GDM1 (cell line): ENCODE measurements at regions not wholly inside any gene's neighbourhood (a gene's known extent, or its start where the extent isn't known, plus 50 kb on each side); places are given as distances from the start of the nearest gene placed in this dataset.
"Not testable (repeated sequence)": the region's sequence is repeated elsewhere in the genome, so short reads cannot be mapped to it uniquely, and the experiment has no call there.

Source experiments
- DNase-seq: peaks from one replicate; lab custom pipeline; 2025; lab: John Stamatoyannopoulos, UW

GRCh38 chr12:90829044-90829443, 125.9 kb downstream of the CCER1 start:
- no peak for DNase-seq

GRCh38 chr12:90828621-90829020, 126.4 kb downstream of the CCER1 start:
- no peak for DNase-seq

- no peak for DNase-seq
Measured at GRCh38 chr12:90827567-90827966, 127.4 kb downstream of the CCER1 start.

GRCh38 chr12:90826036-90826435, 128.9 kb downstream of the CCER1 start:
- DNase-seq, result no peak

- no peak for DNase-seq
Measured at GRCh38 chr12:90823859-90824258, 131.1 kb downstream of the CCER1 start.

- no peak for DNase-seq
Measured at GRCh38 chr12:90819709-90820108, 135.3 kb downstream of the CCER1 start.

GRCh38 chr12:90816353-90817089, 138.5 kb downstream of the CCER1 start:
- no peak for DNase-seq

- no peak for DNase-seq
Measured at GRCh38 chr12:90809940-90810339, 145.0 kb downstream of the CCER1 start.

GRCh38 chr12:90808568-90808967, 146.4 kb downstream of the CCER1 start:
- no peak for DNase-seq

GRCh38 chr12:90802727-90803126, 152.2 kb downstream of the CCER1 start:
- DNase-seq, result no peak

- DNase-seq, result no peak
Measured at GRCh38 chr12:90801776-90802175, 153.2 kb downstream of the CCER1 start.

- DNase-seq, result no peak
Measured at GRCh38 chr12:90794212-90794611, 160.8 kb downstream of the CCER1 start.

- DNase-seq, result not testable (repeated sequence)
Measured at GRCh38 chr12:90792718-90793117, 162.3 kb downstream of the CCER1 start.

- no peak for DNase-seq
Measured at GRCh38 chr12:90791445-90791844, 163.5 kb downstream of the CCER1 start.

GRCh38 chr12:90790747-90791146, 164.2 kb downstream of the CCER1 start:
- DNase-seq, result no peak

GRCh38 chr12:90773491-90773890, 181.5 kb downstream of the CCER1 start:
- DNase-seq, result no peak

- no peak for DNase-seq
Measured at GRCh38 chr12:90770861-90771260, 184.1 kb downstream of the CCER1 start.

GRCh38 chr12:90757957-90758356, 197.0 kb downstream of the CCER1 start:
- no peak for DNase-seq

- DNase-seq, result no peak
Measured at GRCh38 chr12:90745211-90745610, 209.8 kb downstream of the CCER1 start.

- no peak for DNase-seq
Measured at GRCh38 chr12:90741611-90742010, 213.4 kb downstream of the CCER1 start.

- no peak for DNase-seq
Measured at GRCh38 chr12:90729736-90730135, 225.2 kb downstream of the CCER1 start.

GRCh38 chr12:90712671-90713070, 242.3 kb downstream of the CCER1 start:
- DNase-seq, result no peak

- DNase-seq, result no peak
Measured at GRCh38 chr12:90710711-90711110, 244.3 kb downstream of the CCER1 start.

GRCh38 chr12:90706036-90706435, 248.9 kb downstream of the CCER1 start:
- no peak for DNase-seq
